ENCODE measurements at regions not wholly inside any gene's neighbourhood (a gene's known extent, or its start where the extent isn't known, plus 50 kb on each side); places are given as distances from the start of the nearest gene placed in this dataset.

GRCh38 chr5:15376088-15376487, 123.9 kb upstream of the FBXL7 start:
- RAD21 ChIA-PET (ENCODE audit: unreplicated experiment) = no interaction called here
- Histone ChIP-seq H4K20me1 (ENCODE audit: control insufficient read depth, insufficient read depth) (no peaks in the 10 kb centered on the region), H3K36me3 (ENCODE audit: control insufficient read depth in 2 of 2, insufficient read depth in 2 of 2, low read length in 1 of 2) (no peaks in the 10 kb centered on the region), H2AFZ (ENCODE audit: control insufficient read depth, low read depth, low read length) (no peak overlapping the region), H3K4me1 (ENCODE audit: control insufficient read depth, insufficient read depth, low read length) (no peaks in the 10 kb centered on the region), H3K9ac (ENCODE audit: control insufficient read depth, insufficient read depth, low read length) (no peak overlapping the region), H3K27me3 (replicated peaks in 1 of 2; ENCODE audit: control insufficient read depth in 2 of 2, insufficient read depth in 2 of 2, low read length in 1 of 2) (no peaks in the 10 kb centered on the region), H3K79me2 (ENCODE audit: control insufficient read depth, insufficient read depth, low read length) (no peaks in the 10 kb centered on the region), H3K9me3 (replicated peaks; ENCODE audit: control insufficient read depth, insufficient read depth, low read length) (no peaks in the 10 kb centered on the region), H3K27ac (ENCODE audit: control insufficient read depth, insufficient read depth) (no peak overlapping the region), H3K4me3 (no peak overlapping the region), H3K4me2 (ENCODE audit: control insufficient read depth, insufficient read depth) (no peak overlapping the region)
- BruUV-seq (replicated peaks) = no TSS peak
- FAIRE-seq = no peak
- CTCF ChIA-PET = interaction anchor here (1.1 to 1.4 kb wide), 2 partner anchors 12 to 17 kb away, joined by 3 to 4 read pairs; no protein-coding TSS in a partner anchor
- intact Hi-C loops (cut with micrococcal nuclease; ENCODE audit: unreplicated experiment) (no loop called here), in situ Hi-C loops (cut with MboI) (no loop called here)
- WGBS (ENCODE audit: insufficient coverage, insufficient replicate concordance, low lambda C conversion rate, missing lambda C conversion rate) = 0% methylated on average over 1 of the region's 1 CpG
- SMC1A ChIA-PET (ENCODE audit: uncharacterized antibody, unreplicated experiment) = no interaction called here
- POLR2A ChIA-PET = no interaction called here
- DNase-seq (ENCODE audit: low read depth, low spot score) = no peak
- no peak for ATAC-seq
- TF ChIP-seq CUX1 (IDR thresholded peaks at IDR 0.05; ENCODE audit: insufficient replicate concordance, low read depth, low read length) (no peak), FOXM1 (IDR thresholded peaks at IDR 0.05; ENCODE audit: low read depth, low read length) (no peak), SPI1 (IDR thresholded peaks at IDR 0.05; ENCODE audit: borderline replicate concordance, insufficient read depth, low read depth, low read length) (no peak), PBX3 (IDR thresholded peaks at IDR 0.05; ENCODE audit: insufficient replicate concordance, low read depth, low read length) (no peak), BCL11A (IDR thresholded peaks at IDR 0.05; ENCODE audit: low read depth, low read length) (no peak), NFYB (IDR thresholded peaks at IDR 0.05; ENCODE audit: insufficient read depth, low read depth, low read length) (no peak), SMC3 (IDR thresholded peaks at IDR 0.05; ENCODE audit: borderline replicate concordance, low read length) (no peak), CHD1 (IDR thresholded peaks at IDR 0.05; ENCODE audit: low read depth, low read length) (no peak), CBX5 (IDR thresholded peaks at IDR 0.05; ENCODE audit: low read depth) (no peak), CREB1 (IDR thresholded peaks at IDR 0.05; ENCODE audit: low read depth) (no peak), NBN (IDR thresholded peaks at IDR 0.05) (no peak), TAF1 (IDR thresholded peaks at IDR 0.05; ENCODE audit: borderline replicate concordance, low read depth, low read length) (no peak), ZNF207 (IDR thresholded peaks at IDR 0.05; ENCODE audit: borderline replicate concordance) (no peak), GABPA (IDR thresholded peaks at IDR 0.05; ENCODE audit: low read depth) (no peak), NRF1 (conservative IDR thresholded peaks at IDR 0.05; ENCODE audit: low read depth, low read length) (no peak), HDAC2 (IDR thresholded peaks at IDR 0.05) (no peak)
- TF ChIP-seq, protein P1, sequence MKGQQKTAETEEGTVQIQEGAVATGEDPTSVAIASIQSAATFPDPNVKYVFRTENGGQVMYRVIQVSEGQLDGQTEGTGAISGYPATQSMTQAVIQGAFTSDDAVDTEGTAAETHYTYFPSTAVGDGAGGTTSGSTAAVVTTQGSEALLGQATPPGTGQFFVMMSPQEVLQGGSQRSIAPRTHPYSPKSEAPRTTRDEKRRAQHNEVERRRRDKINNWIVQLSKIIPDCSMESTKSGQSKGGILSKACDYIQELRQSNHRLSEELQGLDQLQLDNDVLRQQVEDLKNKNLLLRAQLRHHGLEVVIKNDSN (IDR thresholded peaks at IDR 0.05; ENCODE audit: borderline replicate concordance, extremely low read length, insufficient read depth, low read depth, low read length) = no peak
- TF ChIP-seq, protein P2, sequence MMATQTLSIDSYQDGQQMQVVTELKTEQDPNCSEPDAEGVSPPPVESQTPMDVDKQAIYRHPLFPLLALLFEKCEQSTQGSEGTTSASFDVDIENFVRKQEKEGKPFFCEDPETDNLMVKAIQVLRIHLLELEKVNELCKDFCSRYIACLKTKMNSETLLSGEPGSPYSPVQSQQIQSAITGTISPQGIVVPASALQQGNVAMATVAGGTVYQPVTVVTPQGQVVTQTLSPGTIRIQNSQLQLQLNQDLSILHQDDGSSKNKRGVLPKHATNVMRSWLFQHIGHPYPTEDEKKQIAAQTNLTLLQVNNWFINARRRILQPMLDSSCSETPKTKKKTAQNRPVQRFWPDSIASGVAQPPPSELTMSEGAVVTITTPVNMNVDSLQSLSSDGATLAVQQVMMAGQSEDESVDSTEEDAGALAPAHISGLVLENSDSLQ (IDR thresholded peaks at IDR 0.05) = no peak
